Adrenal gland (tissue), 5 donors: ENCODE measurements at regions not wholly inside any gene's neighbourhood (a gene's known extent, or its start where the extent isn't known, plus 50 kb on each side); places are given as distances from the start of the nearest gene placed in this dataset.

Source experiments
- CTCF ChIP-seq, 6 experiments: fragments of 450-650 bp in 4 of 6; fragments of 200-600 bp in 2 of 6; sonication (generic) in 1 of 6; IDR thresholded peaks; 1 replicate in 5 of 6; 2 replicates in 1 of 6; pipeline versions ENCODE4 v1.5.1 to v1.8.0; 2016 to 2021; ENCODE audit warnings: antibody characterized with exemption in 6 of 6, mild to moderate bottlenecking in 2 of 6, moderate library complexity in 1 of 6
- POLR2A ChIP-seq, 2 donors: fragments of 450-650 bp; IDR thresholded peaks; one replicate each; pipeline ENCODE4 v1.6.1; 2017; ENCODE audit warnings: antibody characterized with exemption in 2 of 2, mild to moderate bottlenecking in 2 of 2, moderate library complexity in 1 of 2
- donor health status: DM: no; HTN: no; CAD: no.

GRCh38 chr6:170180671-170181337 is 110.1 kb downstream of the DLL1 start:
- TF ChIP-seq CTCF (IDR thresholded peaks at IDR 0.05) (no peak), POLR2A (IDR thresholded peaks at IDR 0.05) (no peak)
